ENCODE measurements at regions not wholly inside any gene's neighbourhood (a gene's known extent, or its start where the extent isn't known, plus 50 kb on each side); places are given as distances from the start of the nearest gene placed in this dataset.
"Not testable (repeated sequence)": the region's sequence is repeated elsewhere in the genome, so short reads cannot be mapped to it uniquely, and the experiment has no call there.

- DNase-seq, result no peak
Observed at GRCh38 chr1:90823686-90824085, 106.6 kb upstream of the BARHL2 start.

- no peak for DNase-seq
Observed at GRCh38 chr1:90821788-90822359, 104.8 kb upstream of the BARHL2 start.

DNA sequence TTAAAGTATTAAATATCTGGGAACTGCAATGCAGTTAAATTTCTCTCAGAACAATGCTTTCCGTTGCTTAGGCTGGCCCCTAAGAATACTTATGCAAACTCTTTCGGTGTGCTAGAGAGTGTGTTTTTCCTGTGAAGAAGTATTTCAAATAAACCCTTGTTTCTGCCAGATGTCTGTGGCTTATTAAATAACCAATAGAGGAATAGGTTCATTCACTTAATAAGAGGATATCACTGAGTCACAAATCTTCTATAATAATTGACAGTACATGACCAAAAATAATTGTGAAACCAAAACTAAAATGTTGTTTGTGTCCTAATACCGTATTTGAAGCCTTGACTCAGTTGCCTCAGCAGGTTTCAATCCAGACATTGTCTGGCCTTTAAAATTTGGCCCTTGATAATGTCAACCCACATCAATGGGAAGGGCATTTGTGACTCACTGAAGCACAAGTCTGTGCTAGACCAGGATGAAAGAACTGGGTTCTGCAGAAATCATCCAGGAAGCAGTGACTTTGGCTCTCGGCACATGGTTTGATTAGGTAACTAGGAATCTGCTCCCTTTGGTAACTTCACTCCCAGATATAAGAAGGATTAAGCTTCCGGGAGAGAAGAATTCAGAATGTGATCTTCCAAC is 104.2 kb upstream of the BARHL2 start:
- no peak for DNase-seq

DNA sequence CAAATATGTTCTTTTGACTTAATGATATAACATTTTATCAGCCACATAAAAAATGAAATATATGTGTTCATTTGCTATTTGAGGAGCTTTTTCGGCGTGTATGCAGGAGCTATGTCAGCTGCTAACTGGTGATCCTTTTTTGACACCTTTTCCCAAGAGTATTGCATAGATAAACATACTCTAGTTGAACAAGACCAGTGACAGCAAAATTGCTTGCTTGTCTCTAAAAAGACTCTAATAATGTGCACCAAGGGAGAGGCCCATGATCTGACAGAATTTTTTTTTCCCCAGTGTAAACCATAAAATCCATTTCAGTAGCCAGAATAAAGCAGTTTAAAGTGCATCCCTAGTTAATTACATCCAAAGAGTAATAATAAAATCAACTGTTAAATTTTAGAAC is 103.6 kb upstream of the BARHL2 start:
- no peak for DNase-seq

DNA sequence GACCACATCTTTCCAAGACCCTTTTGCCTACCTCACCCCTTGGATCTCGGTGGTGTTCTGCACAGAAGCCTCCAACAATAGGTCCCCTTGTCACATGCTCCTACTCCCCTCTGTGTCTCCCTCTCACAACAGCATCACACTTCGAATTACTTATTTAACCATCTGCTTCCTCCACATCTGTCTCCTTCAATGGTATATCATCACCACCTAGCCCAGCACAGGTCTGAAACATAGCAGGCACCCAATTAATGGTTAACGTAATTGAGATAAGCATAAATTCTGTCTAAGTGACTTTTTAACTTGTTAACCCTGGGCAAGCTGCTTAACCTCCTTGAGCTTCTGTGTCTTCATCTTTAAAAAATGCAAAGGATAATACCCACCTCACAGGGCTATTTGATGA is 100.3 kb upstream of the BARHL2 start:
- DNase-seq, result no peak

DNA sequence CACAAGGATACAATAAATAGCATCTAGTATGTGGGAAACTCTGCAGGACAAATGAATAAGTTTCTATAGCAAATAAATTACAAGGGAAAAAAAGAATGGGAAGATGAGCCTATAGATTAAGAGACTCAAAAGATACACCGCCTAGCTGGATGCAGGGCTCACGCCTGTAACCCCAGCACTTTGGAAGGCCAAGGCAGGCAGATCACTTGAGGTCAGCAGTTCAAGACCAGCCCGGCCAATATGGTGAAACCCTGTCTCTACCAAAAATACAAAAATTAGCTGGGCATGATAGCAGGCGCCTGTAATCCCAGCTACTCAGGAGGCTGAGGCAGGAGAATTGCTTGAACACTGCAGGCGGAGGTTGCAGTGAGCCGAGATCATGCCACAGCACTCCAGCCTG is 95.1 kb upstream of the BARHL2 start:
- DNase-seq, result not testable (repeated sequence)

- not testable (repeated sequence) for DNase-seq
Observed at GRCh38 chr1:90811444-90811950, 94.4 kb upstream of the BARHL2 start.

- no peak for DNase-seq
Observed at GRCh38 chr1:90810681-90811080, 93.6 kb upstream of the BARHL2 start.

GRCh38 chr1:90809996-90810395 is 92.9 kb upstream of the BARHL2 start:
- DNase-seq, result no peak

DNA sequence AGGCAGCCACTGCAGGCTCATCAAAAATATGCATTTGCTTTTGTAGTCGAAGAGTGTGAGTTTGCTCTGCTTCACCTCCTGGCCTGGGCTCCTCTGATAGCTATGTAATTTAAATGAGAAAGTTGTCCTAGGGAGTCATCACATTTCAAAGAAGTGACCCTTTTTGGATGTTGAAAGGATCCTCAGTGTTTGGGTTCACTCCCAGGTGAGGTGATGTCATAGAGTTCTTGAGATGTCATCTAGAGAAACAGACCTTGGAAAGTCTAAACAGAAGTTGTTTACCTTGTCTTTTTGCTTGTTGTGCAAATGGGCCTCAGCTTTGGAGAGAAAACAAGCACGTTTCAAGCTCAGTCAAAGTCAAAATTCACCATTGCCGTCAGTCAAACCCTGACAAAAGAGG is 92.0 kb upstream of the BARHL2 start:
- no peak for DNase-seq

DNA sequence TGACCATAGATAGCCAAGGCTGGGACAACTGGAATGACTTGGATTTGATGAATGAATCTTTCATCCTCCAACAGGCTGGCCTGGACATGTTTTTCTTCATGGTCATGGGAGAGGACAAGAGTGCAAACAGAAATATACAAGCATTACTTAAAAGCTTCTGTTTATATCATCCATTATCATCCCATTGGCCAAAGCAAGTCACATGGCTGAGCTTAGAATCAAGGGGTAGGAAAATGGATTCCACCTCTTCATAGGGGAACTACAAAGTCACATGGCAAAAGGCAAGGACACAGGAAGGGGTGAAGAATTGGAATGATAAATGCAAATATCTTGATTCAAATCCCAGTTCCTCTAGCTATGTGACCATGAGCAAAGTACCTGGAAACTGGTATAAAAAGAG is 90.2 kb upstream of the BARHL2 start:
- no peak for DNase-seq

- DNase-seq, result no peak
Observed at GRCh38 chr1:90802622-90803021, 85.5 kb upstream of the BARHL2 start.

GRCh38 chr1:90800012-90800717 is 83.1 kb upstream of the BARHL2 start:
- no peak for DNase-seq

GRCh38 chr1:90799326-90799725 is 82.2 kb upstream of the BARHL2 start:
- DNase-seq, result no peak

- DNase-seq, result no peak
Observed at GRCh38 chr1:90798883-90799282, 81.8 kb upstream of the BARHL2 start.

DNA sequence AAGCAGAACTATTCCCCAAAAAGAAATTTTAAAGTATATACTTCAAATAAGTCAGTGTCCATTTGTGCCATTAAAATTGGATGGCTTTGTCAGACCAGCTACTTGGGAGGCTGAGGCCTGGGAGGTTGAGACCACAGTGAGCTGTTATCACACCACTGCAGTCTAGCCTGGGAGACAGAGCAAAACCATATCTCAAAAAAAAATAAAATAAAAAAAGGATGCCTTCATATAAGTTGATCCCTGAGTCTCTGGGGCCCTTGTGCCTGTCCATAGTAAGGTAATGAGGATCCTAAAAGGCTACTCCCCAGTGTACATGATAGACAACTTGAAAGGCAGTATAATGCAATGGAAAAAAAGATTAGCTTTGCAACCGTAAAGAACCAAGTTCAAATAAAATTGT is 81.2 kb upstream of the BARHL2 start:
- DNase-seq, result no peak

DNA sequence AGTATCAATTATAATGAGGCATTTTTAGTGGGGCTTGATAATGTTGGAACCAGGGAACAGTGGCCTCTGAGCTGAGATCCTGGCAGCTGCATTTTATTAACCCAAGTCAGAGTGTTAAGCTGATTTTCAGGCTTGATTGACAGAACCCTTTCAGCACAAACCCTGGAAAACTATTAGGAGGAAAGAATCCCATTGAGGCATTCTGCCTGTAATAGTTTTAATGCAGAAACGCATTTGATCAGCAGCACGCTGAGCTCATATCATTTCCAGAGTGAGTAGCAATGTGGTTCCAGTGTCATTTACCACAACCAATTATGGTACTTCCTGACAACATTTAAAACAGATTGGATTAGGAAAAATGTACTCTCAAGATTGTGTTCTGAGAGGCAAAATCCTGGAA is 78.3 kb upstream of the BARHL2 start:
- no peak for DNase-seq

DNA sequence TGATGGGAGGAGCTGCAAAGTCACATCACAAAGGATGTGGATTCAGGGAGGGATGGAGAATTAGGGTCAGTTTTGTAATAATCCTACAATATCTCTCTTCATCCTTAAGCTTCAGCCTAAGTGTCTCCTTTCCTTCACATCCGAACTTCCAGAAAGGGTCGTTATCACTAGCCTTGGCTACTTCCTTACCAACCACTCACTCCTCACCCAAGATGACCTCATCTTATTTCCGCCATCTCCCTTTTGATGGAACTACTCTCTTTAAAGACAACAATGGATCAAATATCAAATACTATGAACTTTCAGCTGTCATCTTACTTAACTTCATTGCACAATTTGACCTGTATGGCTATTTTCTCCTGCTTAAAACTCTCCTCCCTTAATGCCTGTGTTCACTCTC is 69.6 kb upstream of the BARHL2 start:
- no peak for DNase-seq

DNA sequence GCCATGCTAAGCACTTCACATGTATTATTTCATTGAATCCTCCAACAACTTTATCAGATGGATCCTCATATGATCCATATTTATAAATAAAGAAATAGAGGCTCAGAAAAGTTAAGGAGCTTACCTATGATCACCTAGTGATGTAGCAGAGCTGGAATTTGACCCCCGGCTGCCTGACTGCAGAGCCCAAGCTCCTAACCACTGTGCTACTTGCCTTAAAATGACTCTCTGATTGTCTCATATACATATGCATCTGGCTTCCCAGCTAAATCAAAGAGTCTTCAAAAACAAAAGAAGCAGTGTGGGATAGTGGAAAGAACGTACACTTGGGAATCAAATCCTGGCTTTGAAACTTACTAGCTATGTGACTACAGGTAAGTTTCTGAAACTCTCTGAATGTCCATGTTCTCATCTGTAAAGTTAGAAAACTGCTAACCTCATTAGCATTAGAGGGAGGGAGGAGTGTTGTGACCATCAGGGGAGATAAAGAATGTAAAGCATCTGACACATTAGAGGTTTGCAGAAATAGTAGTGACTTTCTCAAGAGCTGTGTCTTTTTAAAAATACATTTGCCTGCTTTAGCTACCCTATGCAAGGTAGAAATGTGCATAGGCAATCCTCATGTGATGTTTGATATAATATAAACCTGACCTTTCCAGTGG is 67.2 kb upstream of the BARHL2 start:
- DNase-seq, result no peak

GRCh38 chr1:90783181-90783580 is 66.1 kb upstream of the BARHL2 start:
- no peak for DNase-seq

DNA sequence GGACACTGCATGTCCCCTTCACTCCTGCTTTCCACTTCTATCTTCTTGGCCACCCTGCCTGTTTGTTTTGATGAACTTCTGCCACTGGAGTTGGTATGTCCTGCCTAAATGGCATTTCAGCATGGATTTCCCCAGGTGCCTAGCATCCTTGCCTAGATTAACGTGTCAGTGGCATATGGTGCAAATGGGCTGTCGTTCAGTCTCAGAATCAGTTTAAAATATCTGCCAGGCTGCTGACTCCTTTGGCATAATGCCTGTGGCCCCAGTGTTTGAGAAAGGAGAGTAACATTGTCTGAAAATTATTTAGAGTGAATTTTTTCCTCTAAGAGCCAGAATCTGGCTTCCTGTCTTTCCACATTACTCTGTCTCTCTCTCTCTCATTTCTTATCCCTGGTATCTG is 64.9 kb upstream of the BARHL2 start:
- DNase-seq, result no peak

GRCh38 chr1:90781534-90781933 is 64.4 kb upstream of the BARHL2 start:
- no peak for DNase-seq

- no peak for DNase-seq
Observed at GRCh38 chr1:90780981-90781380, 63.9 kb upstream of the BARHL2 start.

DNA sequence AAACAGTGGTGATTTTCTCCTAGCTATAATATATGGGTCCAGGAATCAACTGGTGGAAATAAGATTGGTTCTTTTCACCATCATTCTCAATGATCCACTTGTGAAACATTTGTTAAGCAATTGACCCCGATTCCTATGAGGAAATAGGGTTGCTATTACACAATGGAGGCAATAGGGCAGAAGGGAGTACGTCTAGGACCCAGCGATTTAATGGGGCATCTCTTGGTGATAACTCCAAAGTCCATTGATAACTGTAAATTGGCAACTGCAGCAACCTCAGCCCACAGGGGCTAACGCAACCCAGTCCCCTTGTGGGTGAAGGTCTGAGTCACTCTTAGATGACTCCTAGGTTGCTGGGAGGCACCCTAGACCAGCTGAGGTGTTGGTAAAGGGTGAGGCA is 62.5 kb upstream of the BARHL2 start:
- DNase-seq, result no peak
